HG02938 (cell line): ENCODE measurements at regions not wholly inside any gene's neighbourhood (a gene's known extent, or its start where the extent isn't known, plus 50 kb on each side); places are given as distances from the start of the nearest gene placed in this dataset.

Experiments
- ATAC-seq: cut with Tn5 transposase; IDR thresholded peaks from one replicate; pipeline ENCODE4 v1.9.1; 2021; ENCODE audit warnings: mild to moderate bottlenecking, moderate library complexity; ENCODE audit not compliant: unreplicated experiment

- ATAC-seq, result no peak
Measured at GRCh38 chr9:88657893-88658292, 122.9 kb downstream of the NXNL2 start.

GRCh38 chr9:88658311-88658822, 123.4 kb downstream of the NXNL2 start:
- ATAC-seq, result no peak

- no peak for ATAC-seq
Measured at GRCh38 chr9:88659126-88659525, 124.1 kb downstream of the NXNL2 start.

- no peak for ATAC-seq
Measured at GRCh38 chr9:88660611-88661010, 125.6 kb downstream of the NXNL2 start.

- no peak for ATAC-seq
Measured at GRCh38 chr9:88661759-88662158, 126.8 kb downstream of the NXNL2 start.

GRCh38 chr9:88663771-88664419, 128.9 kb downstream of the NXNL2 start:
- no peak for ATAC-seq

GRCh38 chr9:88664773-88665172, 129.8 kb downstream of the NXNL2 start:
- no peak for ATAC-seq

- no peak for ATAC-seq
Measured at GRCh38 chr9:88672874-88673689, 138.1 kb downstream of the NXNL2 start.

GRCh38 chr9:88673886-88674285, 138.9 kb downstream of the NXNL2 start:
- ATAC-seq, result no peak

- no peak for ATAC-seq
Measured at GRCh38 chr9:88676644-88677043, 141.7 kb downstream of the NXNL2 start.

GRCh38 chr9:88678008-88678407, 143.0 kb downstream of the NXNL2 start:
- ATAC-seq, result no peak

GRCh38 chr9:88678431-88678830, 143.5 kb downstream of the NXNL2 start:
- ATAC-seq, result no peak

GRCh38 chr9:88680041-88680440, 145.1 kb downstream of the NXNL2 start:
- ATAC-seq, result no peak

GRCh38 chr9:88680505-88681160, 145.7 kb downstream of the NXNL2 start:
- ATAC-seq, result no peak

GRCh38 chr9:88681434-88681833, 146.5 kb downstream of the NXNL2 start:
- no peak for ATAC-seq

- ATAC-seq, result no peak
Measured at GRCh38 chr9:88682431-88682831, 147.5 kb downstream of the NXNL2 start.

GRCh38 chr9:88684046-88684445, 149.1 kb downstream of the NXNL2 start:
- ATAC-seq, result no peak

GRCh38 chr9:88684845-88685244, 149.9 kb downstream of the NXNL2 start:
- ATAC-seq, result no peak

- ATAC-seq, result no peak
Measured at GRCh38 chr9:88685966-88686365, 151.0 kb downstream of the NXNL2 start.

- ATAC-seq, result no peak
Measured at GRCh38 chr9:88689509-88690298, 154.7 kb downstream of the NXNL2 start.

GRCh38 chr9:88690628-88691027, 155.7 kb downstream of the NXNL2 start:
- ATAC-seq, result no peak
